ENCODE measurements at regions not wholly inside any gene's neighbourhood (a gene's known extent, or its start where the extent isn't known, plus 50 kb on each side); places are given as distances from the start of the nearest gene placed in this dataset.

GRCh38 chr4:3838437-3839380, 72.5 kb downstream of the ADRA2C start:
- no peak for TF ChIP-seq TAF1 (IDR thresholded peaks at IDR 0.05; ENCODE audit: borderline replicate concordance, insufficient read depth, low read length)
- no peak for TF ChIP-seq POLR2AphosphoS5 (IDR thresholded peaks at IDR 0.05; ENCODE audit: low read depth, low read length)
- no peak for TF ChIP-seq REST (IDR thresholded peaks at IDR 0.05; ENCODE audit: insufficient read depth in 1 of 2, low read depth in 2 of 2, low read length in 2 of 2)
- TF ChIP-seq SIN3A (IDR thresholded peaks at IDR 0.05; ENCODE audit: borderline replicate concordance, insufficient read depth, low read length) = no peak
- TF ChIP-seq FOXP2 (optimal IDR thresholded peaks at IDR 0.05; ENCODE audit: borderline replicate concordance, extremely low read depth, extremely low read length, insufficient read depth) = no peak

All from PFSK-1 (cell line).